GM21529 (cell line): ENCODE measurements at regions not wholly inside any gene's neighbourhood (a gene's known extent, or its start where the extent isn't known, plus 50 kb on each side); places are given as distances from the start of the nearest gene placed in this dataset.
"Not testable (repeated sequence)": the region's sequence is repeated elsewhere in the genome, so short reads cannot be mapped to it uniquely, and the experiment has no call there.

Experiments used
- ATAC-seq: cut with Tn5 transposase; IDR thresholded peaks from one replicate; pipeline ENCODE4 v1.9.1; 2021; ENCODE audit not compliant: unreplicated experiment

DNA sequence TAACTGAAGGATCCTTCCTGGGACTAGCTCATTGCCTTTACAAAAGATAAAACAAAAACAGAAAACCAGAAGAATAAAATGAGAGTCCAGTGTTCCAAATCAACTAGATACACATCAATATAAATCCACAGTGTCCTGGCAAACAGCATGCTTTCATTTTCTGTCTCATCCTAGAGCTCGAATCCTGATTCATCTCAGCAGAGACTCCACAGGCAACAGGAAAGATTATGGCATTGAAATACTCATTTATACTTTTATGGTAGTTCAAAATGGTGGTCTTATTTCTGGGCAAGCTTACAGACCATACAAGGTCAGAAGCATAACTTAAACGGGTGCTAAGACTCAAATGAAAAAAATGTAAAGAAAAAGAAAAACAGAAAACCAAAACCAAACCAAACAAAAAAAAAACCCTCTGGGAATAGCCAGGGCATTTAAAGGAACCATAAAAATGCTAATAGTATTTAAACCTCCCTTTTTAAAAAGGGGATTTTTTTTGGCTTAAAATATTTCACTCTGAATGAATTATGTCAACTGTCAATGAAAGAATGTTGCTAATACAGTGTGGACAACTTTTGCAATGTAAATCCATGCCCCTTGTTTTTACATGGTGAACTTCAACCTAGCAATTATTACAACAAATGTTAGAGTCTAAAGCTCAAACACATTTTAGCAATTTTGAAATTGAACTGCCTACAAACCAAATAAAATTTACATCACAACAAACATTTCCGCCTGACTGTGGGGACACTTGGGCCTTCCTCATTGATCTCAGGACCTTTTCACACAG lies 57.9 kb downstream of the GPR101 start:
- no peak for ATAC-seq

GRCh38 chrX:136967966-136968365 lies 65.8 kb downstream of the GPR101 start:
- no peak for ATAC-seq

DNA sequence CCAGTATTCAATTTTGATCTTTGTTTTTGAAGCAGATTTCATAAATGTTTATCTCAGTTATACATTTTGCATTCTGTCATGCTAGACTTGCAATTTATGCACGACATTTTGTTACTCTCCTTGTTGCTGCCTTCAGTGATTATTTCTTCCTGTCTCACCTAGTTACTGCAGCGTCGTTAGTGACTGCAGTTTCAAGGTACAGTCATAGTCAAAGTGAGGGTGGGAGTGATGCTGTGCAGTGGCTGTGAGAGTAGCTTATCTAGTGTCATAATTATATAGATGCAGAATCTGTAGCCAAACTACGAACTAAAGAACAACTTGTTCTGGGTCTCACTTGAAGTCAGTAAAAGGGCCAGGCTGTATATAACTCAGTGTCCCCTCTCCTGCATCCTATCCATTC lies 69.8 kb downstream of the GPR101 start:
- no peak for ATAC-seq

GRCh38 chrX:136961594-136962135 lies 72.1 kb downstream of the GPR101 start:
- ATAC-seq: no peak

DNA sequence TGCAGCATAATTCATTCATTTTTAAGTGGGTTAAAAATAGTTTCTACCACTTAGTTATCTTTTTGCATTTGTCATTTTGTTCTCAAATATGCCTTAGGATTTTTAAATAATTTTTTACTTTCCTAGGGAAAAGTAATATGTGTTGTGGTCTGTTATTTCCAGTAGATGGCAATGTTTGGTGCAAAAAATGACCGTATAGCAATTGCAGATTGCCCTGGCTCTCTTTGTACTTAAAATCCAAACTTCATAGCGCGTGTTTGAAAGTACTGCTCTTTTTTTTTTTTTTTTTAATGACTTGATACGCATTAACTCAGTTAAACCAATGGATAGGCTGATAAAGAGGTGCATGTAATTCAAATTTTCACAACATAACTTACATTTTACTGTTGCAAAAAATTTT lies 74.4 kb upstream of the RBMX start:
- ATAC-seq: no peak

DNA sequence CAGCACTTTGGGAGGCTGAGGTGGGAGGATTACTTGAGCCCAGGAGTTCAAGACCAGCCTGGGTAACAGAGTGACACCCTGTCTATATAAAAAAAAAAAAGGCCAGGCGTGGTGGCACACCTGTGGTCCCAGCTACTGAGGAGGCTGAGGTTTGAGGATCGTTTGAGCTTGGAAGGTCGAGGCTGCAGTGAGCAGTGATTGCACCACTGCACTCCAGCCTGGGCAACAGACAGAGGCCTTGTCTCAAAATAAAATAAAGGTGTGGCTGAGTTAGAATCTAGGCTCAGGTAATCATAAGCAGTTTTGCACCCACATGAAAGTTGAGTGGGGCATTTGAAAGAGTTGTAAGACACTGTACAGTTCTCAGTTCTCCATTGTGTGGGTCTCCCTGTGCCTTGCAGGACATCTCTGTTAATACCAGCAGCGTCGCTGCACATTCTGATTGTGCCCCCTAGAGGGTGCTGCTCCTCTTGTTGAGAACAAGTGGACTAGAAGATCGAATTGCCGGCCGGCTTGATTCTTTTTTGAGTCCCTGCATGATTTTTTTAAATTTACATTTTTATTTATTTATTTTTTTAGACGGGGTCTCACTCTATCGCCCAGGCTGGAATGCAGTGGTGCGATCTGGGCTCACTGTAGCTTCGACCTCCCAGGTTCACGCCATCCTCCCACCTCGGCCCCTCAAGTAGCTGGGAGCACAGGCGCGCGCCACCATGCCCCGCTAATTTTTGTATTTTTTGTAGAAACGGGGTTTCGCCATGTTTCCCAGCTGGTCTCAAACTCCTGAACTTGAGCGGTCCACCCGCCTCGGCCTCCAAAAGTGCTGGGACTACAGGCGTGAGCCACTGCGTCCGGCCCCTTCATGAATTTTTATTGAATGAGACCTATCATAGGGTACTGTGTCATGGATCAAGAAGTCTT lies 73.6 kb upstream of the RBMX start:
- ATAC-seq: peak; percentile 94

DNA sequence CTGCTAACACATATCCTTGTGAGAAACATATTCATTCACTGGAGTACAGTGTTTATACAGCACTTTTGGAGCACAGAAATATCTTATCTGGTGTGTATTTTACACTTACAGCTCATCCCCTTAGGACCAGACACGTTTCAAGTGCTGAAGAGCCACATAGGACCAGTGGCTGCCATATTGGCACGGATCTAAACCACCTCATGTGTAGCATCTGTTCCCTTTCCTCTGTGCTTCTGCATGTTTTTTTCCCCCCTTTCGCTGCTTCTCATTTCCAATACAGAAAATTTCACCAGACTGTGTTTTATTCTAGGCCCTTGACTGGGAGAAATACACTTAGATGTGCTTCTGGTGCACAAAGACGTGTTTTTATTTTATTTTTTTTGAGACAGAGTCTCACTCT lies 69.7 kb upstream of the RBMX start:
- no peak for ATAC-seq

GRCh38 chrX:136941396-136942337 lies 61.1 kb upstream of the RBMX start:
- no peak for ATAC-seq

- no peak for ATAC-seq
Measured at GRCh38 chrX:136936183-136936549, 55.6 kb upstream of the RBMX start.

DNA sequence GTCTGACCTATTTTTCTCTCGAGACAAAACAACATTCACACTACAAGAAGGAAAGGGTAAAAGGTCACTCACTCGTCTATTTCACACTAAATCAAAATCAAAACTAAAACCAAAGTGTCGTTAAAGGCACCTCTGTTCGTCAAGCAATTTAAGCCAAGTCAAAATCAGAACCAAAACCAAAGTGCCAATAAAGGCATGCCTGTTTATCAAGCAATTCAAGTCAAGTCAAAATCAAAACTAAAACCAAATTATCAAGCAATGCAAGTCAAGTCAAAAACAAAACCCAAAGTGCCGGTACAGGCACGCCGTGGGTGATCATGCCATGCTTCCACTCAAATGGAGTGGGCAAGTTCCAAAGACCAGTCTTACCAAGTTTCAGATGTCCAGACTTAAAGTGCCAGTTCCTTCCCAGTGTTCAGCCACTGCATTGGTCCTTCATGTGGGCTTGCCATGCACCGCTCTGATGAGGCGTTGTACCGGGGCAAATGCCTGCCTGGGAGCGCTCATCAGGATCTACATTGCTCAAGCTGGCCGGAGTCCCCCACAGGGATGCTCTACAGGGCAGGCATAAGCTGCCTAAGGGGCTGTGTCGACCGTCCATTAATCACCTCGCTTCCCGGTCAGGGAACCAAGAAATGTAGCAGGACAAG lies 55.1 kb upstream of the RBMX start:
- not testable (repeated sequence) for ATAC-seq

DNA sequence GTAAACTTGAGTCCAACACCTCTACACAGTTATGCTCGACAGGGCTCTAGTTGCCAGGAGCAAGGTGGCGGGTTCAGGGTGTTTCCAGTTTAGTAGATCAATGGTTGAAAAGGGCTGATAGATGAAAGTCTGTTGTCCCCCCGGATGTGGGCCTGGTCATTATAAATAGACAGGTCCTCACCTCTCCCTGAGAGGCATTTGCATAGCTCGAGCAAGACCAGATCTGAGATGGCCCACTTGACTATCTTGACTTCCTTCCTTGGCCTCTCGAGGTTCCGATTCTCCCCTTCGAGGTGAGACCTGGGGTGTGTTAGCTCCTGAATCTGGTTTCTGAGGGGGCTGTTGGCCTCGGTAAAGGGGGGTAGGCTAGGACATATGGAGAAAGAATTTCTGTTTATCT lies 54.1 kb upstream of the RBMX start:
- not testable (repeated sequence) for ATAC-seq

- no peak for ATAC-seq
Measured at GRCh38 chrX:136933611-136934145, 53.2 kb upstream of the RBMX start.

DNA sequence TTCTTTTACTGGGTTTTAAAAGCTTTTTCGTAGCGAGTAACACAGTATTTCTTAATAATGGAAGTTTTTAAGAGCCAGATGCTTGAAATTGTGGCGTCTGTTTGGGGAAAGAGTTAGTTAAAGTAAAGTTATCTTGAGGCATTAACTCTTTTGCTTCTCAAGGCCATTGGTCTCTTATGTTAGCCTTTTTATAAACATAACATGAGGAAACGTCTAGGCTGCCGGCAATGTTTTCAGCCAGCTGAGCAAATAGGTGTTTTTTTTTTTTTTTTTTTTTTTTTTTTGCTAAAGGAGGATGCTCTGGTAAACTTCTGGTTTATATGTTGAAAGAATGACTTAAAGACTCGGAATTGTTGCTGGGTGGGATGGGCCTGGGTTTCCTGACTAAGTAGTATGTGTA lies 51.1 kb upstream of the RBMX start:
- ATAC-seq: no peak
